ENCODE measurements at regions not wholly inside any gene's neighbourhood (a gene's known extent, or its start where the extent isn't known, plus 50 kb on each side); places are given as distances from the start of the nearest gene placed in this dataset.

- no peak for DNase-seq (ENCODE audit: low read depth in 1 of 2, low spot score in 1 of 2)
Measured at GRCh38 chr6:105468850-105469249, 66.0 kb upstream of the PREP start.

GRCh38 chr6:105460860-105461259 is 58.0 kb upstream of the PREP start:
- DNase-seq (ENCODE audit: low read depth in 1 of 2, low spot score in 1 of 2): no peak

- DNase-seq (ENCODE audit: low read depth in 1 of 2, low spot score in 1 of 2): no peak
Measured at GRCh38 chr6:105459864-105460263, 57.0 kb upstream of the PREP start.

- DNase-seq (ENCODE audit: low read depth in 1 of 2, low spot score in 1 of 2): no peak
Measured at GRCh38 chr6:105459049-105459448, 56.2 kb upstream of the PREP start.

DNA sequence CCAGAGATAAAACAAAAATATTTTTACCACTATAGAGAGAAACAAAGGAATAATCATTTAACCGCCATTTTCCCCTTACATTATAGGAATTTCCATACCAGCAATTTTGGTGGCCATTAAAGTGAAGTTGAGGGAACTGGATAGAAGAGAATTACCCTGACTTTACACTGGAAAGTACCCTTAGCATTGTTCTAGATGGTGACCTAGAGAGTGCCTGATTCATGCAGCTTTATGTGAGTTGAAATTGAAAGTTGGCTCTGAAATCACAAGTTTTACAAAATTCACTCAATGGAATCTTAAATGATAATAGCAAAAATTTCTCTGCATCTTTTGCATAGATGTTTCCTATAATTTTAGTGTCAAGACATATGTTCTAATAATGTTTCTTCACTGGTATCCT is 55.7 kb upstream of the PREP start:
- DNase-seq (ENCODE audit: low read depth in 1 of 2, low spot score in 1 of 2): no peak

- DNase-seq (ENCODE audit: low read depth in 1 of 2, low spot score in 1 of 2): no peak
Measured at GRCh38 chr6:105458084-105458483, 55.2 kb upstream of the PREP start.

DNA sequence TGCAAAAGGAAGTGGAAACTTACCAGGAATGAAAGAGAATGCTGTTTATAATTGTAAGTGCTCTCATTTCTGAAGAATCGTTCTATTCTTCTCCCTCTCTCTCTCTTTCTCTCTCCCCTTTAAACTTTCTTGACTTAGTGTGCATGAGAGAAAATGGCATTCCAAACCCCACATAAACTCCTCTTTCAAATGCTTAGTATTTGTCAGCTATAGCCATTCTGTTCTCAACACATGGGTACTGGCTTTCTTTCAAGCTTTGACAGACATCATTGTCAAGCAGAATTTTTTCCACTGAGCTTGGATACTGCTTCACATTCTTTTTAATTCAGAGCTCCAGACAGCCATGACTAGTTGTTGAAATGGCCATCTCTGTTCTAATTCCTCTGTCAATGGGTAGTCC is 51.1 kb upstream of the PREP start:
- no peak for DNase-seq (ENCODE audit: low read depth in 1 of 2, low spot score in 1 of 2)

DNA sequence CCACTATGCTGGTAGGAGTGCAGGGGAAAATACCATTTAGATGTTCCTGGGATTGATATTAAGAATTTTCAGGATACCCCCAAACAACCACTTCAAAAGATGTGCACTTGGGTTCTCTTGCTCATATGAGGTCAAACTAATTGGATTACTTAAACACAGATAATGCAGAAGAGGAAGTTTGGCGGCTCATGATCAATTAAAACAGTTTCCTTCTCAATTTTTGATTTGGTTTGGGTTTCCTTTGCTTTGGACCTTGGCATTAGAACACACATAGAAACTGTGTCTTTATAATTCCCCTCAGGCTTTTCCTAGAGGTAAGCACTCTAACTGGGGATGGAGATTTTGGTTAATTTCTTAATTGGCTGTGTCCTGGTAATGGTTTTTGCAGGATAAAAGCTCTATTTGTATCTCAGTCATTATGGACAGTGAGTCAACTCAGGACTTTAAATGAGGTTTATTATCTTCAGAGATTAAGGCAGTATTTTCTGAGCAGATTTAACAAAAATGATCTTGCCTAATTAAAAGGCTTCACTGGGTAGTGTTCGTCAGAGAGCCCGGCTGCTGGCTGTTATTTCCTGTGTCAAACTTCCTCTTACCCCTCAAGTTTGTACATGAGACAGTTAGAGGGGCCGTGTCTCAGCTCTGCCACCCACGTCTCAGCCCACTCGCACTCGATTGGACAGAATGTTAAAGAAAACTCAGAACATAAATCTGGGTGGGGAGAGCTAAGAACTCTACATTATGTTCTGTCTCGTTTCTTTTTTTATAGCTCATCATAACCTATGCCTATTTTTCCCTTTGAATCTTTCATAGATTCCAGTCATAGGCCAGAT is 50.3 kb upstream of the PREP start:
- DNase-seq (ENCODE audit: low read depth in 1 of 2, low spot score in 1 of 2): peak in 1 of 2 donors; percentile 7
